ENCODE measurements at regions not wholly inside any gene's neighbourhood (a gene's known extent, or its start where the extent isn't known, plus 50 kb on each side); places are given as distances from the start of the nearest gene placed in this dataset.
"Not testable (repeated sequence)": the region's sequence is repeated elsewhere in the genome, so short reads cannot be mapped to it uniquely, and the experiment has no call there.

- no peaks in the 10 kb centered on the region for H3K27me3 ChIP-seq (ENCODE audit: insufficient read depth, poor library complexity, severe bottlenecking)
- H3K4me1 ChIP-seq (ENCODE audit: insufficient read depth, poor library complexity, severe bottlenecking) = no peaks in the 10 kb centered on the region
- no peak for TF ChIP-seq CTCF (IDR thresholded peaks at IDR 0.05; ENCODE audit: poor library complexity, severe bottlenecking)
- H3K27ac ChIP-seq (ENCODE audit: poor library complexity, severe bottlenecking) = no peak overlapping the region
- ATAC-seq (ENCODE audit: low read depth) (no peak), DNase-seq (ENCODE audit: low spot score) (no peak)
- H3K9me3 ChIP-seq (ENCODE audit: severe bottlenecking) = no peaks in the 10 kb centered on the region
- H3K36me3 ChIP-seq (ENCODE audit: low read depth) = no peaks in the 10 kb centered on the region
- no peak overlapping the region for H3K4me3 ChIP-seq (ENCODE audit: severe bottlenecking)
Observed at GRCh38 chr7:152520861-152521302, 85.1 kb upstream of the KMT2C start.

- no peak for TF ChIP-seq CTCF (IDR thresholded peaks at IDR 0.05; ENCODE audit: poor library complexity, severe bottlenecking)
- Histone ChIP-seq H3K9me3 (ENCODE audit: severe bottlenecking) (no peaks in the 10 kb centered on the region), H3K4me1 (ENCODE audit: insufficient read depth, poor library complexity, severe bottlenecking) (no peaks in the 10 kb centered on the region), H3K36me3 (ENCODE audit: low read depth) (no peaks in the 10 kb centered on the region), H3K27me3 (ENCODE audit: insufficient read depth, poor library complexity, severe bottlenecking) (no peaks in the 10 kb centered on the region), H3K27ac (ENCODE audit: poor library complexity, severe bottlenecking) (no peak overlapping the region), H3K4me3 (ENCODE audit: severe bottlenecking) (no peak overlapping the region)
- ATAC-seq (ENCODE audit: low read depth) = no peak
- no peak for DNase-seq (ENCODE audit: low spot score)
Observed at GRCh38 chr7:152519290-152519689, 83.5 kb upstream of the KMT2C start.

GRCh38 chr7:152516216-152516615 lies 80.4 kb upstream of the KMT2C start:
- Histone ChIP-seq H3K27me3 (ENCODE audit: insufficient read depth, poor library complexity, severe bottlenecking) (no peaks in the 10 kb centered on the region), H3K36me3 (ENCODE audit: low read depth) (no peaks in the 10 kb centered on the region), H3K9me3 (ENCODE audit: severe bottlenecking) (no peaks in the 10 kb centered on the region), H3K27ac (ENCODE audit: poor library complexity, severe bottlenecking) (no peak overlapping the region), H3K4me3 (ENCODE audit: severe bottlenecking) (no peak overlapping the region), H3K4me1 (ENCODE audit: insufficient read depth, poor library complexity, severe bottlenecking) (no peaks in the 10 kb centered on the region)
- TF ChIP-seq CTCF (IDR thresholded peaks at IDR 0.05; ENCODE audit: poor library complexity, severe bottlenecking) = no peak
- DNase-seq (ENCODE audit: low spot score) (no peak), ATAC-seq (ENCODE audit: low read depth) (no peak)

GRCh38 chr7:152515266-152515950 lies 79.6 kb upstream of the KMT2C start:
- not testable (repeated sequence) for H3K4me1 ChIP-seq (ENCODE audit: insufficient read depth, poor library complexity, severe bottlenecking); H3K27me3 ChIP-seq (ENCODE audit: insufficient read depth, poor library complexity, severe bottlenecking); ATAC-seq (ENCODE audit: low read depth); H3K9me3 ChIP-seq (ENCODE audit: severe bottlenecking); H3K4me3 ChIP-seq (ENCODE audit: severe bottlenecking); H3K36me3 ChIP-seq (ENCODE audit: low read depth); DNase-seq (ENCODE audit: low spot score); H3K27ac ChIP-seq (ENCODE audit: poor library complexity, severe bottlenecking)

- Histone ChIP-seq H3K27me3 (ENCODE audit: insufficient read depth, poor library complexity, severe bottlenecking) (no peaks in the 10 kb centered on the region), H3K4me1 (ENCODE audit: insufficient read depth, poor library complexity, severe bottlenecking) (no peaks in the 10 kb centered on the region), H3K9me3 (ENCODE audit: severe bottlenecking) (no peaks in the 10 kb centered on the region), H3K36me3 (ENCODE audit: low read depth) (no peaks in the 10 kb centered on the region), H3K4me3 (ENCODE audit: severe bottlenecking) (no peak overlapping the region), H3K27ac (ENCODE audit: poor library complexity, severe bottlenecking) (no peak overlapping the region)
- no peak for ATAC-seq (ENCODE audit: low read depth)
- no peak for DNase-seq (ENCODE audit: low spot score)
- no peak for TF ChIP-seq CTCF (IDR thresholded peaks at IDR 0.05; ENCODE audit: poor library complexity, severe bottlenecking)
Observed at GRCh38 chr7:152514771-152515105, 78.9 kb upstream of the KMT2C start.
